Neural crest cell (in vitro differentiated cells): ENCODE measurements at regions not wholly inside any gene's neighbourhood (a gene's known extent, or its start where the extent isn't known, plus 50 kb on each side); places are given as distances from the start of the nearest gene placed in this dataset.
A peak's percentile ranks its signal among the peaks of the same experiment; 100 is the strongest.

Experiments
- DNase-seq: peaks from one replicate; pipeline ENCODE4 v3.0.0; 2021; ENCODE audit warnings: low read depth, mixed read lengths, low spot score
- H3K27ac Mint-ChIP-seq: one replicate; pipeline ENCODE4 v1.8.0; 2021; ENCODE audit warnings: mild to moderate bottlenecking, mixed read lengths; ENCODE audit not compliant: unreplicated experiment
- H3K27me3 Mint-ChIP-seq: 2 replicates; pipeline ENCODE4 v1.8.0; 2021; ENCODE audit warnings: low read depth, mild to moderate bottlenecking, mixed read lengths
- H3K36me3 Mint-ChIP-seq: 2 replicates; pipeline ENCODE4 v1.8.0; 2021; ENCODE audit warnings: low read depth, mild to moderate bottlenecking, mixed read lengths
- H3K4me1 Mint-ChIP-seq: 2 replicates; pipeline ENCODE4 v1.8.0; 2021; ENCODE audit warnings: mixed read lengths
- H3K4me3 Mint-ChIP-seq: one replicate; pipeline ENCODE4 v1.8.0; 2021; ENCODE audit warnings: mild to moderate bottlenecking, mixed read lengths
- H3K9me3 Mint-ChIP-seq: 2 replicates; pipeline ENCODE4 v1.8.0; 2021; ENCODE audit warnings: mixed read lengths
- CTCF ChIP-seq: fragments of 200-600 bp; sonication (generic); conservative IDR thresholded peaks from 2 replicates; pipeline ENCODE4 v1.5.0; 2021; ENCODE audit warnings: antibody characterized with exemption, mild to moderate bottlenecking

DNA sequence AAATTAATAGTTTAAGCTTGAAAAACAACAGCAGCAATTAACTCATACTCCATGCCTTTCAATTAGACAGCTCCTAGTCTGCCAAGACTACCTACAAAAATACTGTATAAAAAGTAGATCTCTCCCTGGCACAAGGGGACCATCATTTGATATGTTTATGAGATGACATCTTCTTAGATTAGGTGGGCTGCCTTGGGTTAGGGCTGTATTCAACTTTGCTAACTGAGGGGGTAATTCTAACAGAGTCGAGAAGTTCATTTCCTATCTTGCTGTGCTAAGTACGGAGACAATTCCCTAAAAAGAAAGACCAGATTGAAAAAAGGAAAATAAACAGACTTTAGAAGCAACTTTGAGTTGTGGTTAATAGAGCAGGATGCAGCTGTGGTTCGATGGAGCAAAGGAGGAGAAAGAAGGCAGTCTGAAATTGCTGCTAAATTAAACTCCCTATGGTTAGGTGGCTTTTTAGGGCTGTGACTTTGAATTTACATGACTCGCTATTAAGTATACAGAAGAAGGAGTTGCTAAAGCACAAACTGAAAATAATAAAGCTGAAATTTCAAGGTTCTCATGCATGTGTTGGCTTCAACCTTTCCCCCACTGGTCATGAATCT lies 75.4 kb downstream of the CDC7 start:
- TF ChIP-seq CTCF, result no peak
- H3K4me3 Mint-ChIP-seq, result no peak overlapping the region
- no peaks in the 10 kb centered on the region for H3K9me3 Mint-ChIP-seq
- DNase-seq, result no peak
- peaks cover 3% of the 10 kb centered on the region for H3K36me3 Mint-ChIP-seq
- peaks cover 29% of the 10 kb centered on the region for H3K4me1 Mint-ChIP-seq
- H3K27me3 Mint-ChIP-seq, result no peaks in the 10 kb centered on the region
- no peak overlapping the region for H3K27ac Mint-ChIP-seq

DNA sequence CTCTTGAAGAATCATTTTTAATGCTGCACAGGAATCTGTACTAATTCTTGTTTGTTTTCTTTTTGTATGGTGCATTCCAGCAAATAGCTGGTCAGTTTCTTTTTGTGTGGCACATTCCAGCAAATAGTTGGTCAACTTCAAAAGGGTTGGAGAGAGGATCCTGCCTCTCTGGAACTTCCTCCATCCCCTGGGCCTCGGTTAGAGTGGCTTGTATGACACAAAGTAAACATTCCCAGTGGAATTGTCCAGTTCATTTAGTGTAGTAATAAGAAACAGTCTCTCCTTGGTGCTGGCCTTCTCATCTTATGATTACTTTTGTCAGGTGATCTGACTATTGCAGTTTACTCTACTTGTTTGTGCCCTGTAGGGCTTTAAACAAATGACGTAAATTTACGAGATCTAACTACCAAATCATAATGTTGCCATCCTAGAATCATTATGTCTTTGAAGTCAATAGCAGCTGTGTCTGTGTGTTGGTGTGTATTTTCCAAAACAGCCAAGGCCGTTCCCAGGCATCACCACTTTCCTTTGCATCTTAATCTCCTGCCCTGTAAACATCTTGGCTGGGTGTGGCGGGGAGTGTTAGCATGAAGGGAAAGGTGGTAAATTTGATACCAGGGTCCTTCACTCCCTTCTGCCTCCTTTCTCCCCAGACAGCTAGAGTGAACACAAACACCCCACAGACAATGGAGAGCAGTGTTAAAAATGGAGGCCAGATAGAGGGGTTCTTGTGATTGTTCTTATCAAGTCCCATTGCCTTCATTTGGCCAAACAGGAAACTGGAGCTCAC lies 77.9 kb downstream of the CDC7 start:
- Mint-ChIP-seq H3K4me3 (no peak overlapping the region), H3K9me3 (no peaks in the 10 kb centered on the region)

GRCh38 chr1:91579658-91580228 lies 79.1 kb downstream of the CDC7 start:
- no peak overlapping the region for H3K27ac Mint-ChIP-seq
- H3K4me3 Mint-ChIP-seq, result no peak overlapping the region
- no peak for TF ChIP-seq CTCF
- no peaks in the 10 kb centered on the region for H3K27me3 Mint-ChIP-seq
- H3K36me3 Mint-ChIP-seq, result no peaks in the 10 kb centered on the region
- no peaks in the 10 kb centered on the region for H3K9me3 Mint-ChIP-seq
- H3K4me1 Mint-ChIP-seq, result peaks cover 22% of the 10 kb centered on the region
- DNase-seq, result no peak

More for the DNA sequence above, 77.9 kb downstream of the CDC7 start:
- no peaks in the 10 kb centered on the region for H3K27me3 Mint-ChIP-seq
- TF ChIP-seq CTCF, result no peak
- DNase-seq, result no peak
- H3K4me1 Mint-ChIP-seq, result peaks cover 24% of the 10 kb centered on the region
- H3K36me3 Mint-ChIP-seq, result no peaks in the 10 kb centered on the region
- H3K27ac Mint-ChIP-seq, result peak overlapping the region; percentile 12

GRCh38 chr1:91582431-91582921 lies 81.8 kb downstream of the CDC7 start:
- no peaks in the 10 kb centered on the region for H3K27me3 Mint-ChIP-seq
- no peaks in the 10 kb centered on the region for H3K9me3 Mint-ChIP-seq
- H3K36me3 Mint-ChIP-seq, result no peaks in the 10 kb centered on the region
- DNase-seq, result no peak
- H3K27ac Mint-ChIP-seq, result no peak overlapping the region
- no peak overlapping the region for H3K4me3 Mint-ChIP-seq
- H3K4me1 Mint-ChIP-seq, result peaks cover 18% of the 10 kb centered on the region
- no peak for TF ChIP-seq CTCF

DNA sequence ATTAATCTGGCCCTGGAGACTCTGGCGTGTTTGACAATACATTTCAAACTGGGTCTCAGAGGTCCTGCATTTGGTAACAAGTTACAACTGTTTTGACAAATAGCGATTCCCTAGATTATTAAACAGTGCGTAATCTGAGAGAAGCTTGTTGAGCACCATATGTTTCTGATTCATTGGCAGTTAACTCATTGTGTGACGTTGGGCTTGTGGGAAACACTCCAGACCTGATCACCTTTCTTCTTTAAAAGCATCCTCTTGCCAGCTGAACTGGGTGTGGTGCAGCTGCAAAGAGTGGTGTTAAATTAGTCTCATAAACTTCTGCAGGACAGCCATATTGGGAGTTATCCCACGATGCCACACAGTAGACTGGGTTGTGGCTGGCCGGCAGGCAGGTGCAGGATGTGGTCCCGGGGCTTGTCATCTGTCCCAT lies 82.7 kb downstream of the CDC7 start:
- no peaks in the 10 kb centered on the region for H3K36me3 Mint-ChIP-seq
- H3K4me3 Mint-ChIP-seq, result no peak overlapping the region
- no peak overlapping the region for H3K27ac Mint-ChIP-seq
- no peak for DNase-seq
- H3K27me3 Mint-ChIP-seq, result no peaks in the 10 kb centered on the region
- no peak for TF ChIP-seq CTCF
- H3K9me3 Mint-ChIP-seq, result no peaks in the 10 kb centered on the region
- H3K4me1 Mint-ChIP-seq, result peaks cover 18% of the 10 kb centered on the region
